K562 (cell line): ENCODE measurements at regions not wholly inside any gene's neighbourhood (a gene's known extent, or its start where the extent isn't known, plus 50 kb on each side); places are given as distances from the start of the nearest gene placed in this dataset.

Source experiments
- ATAC-seq: fragments of 200-7000 bp; cut with Tn5 transposase; 3 replicates; pipeline ENCODE4 v1.9.1; 2020; ENCODE audit warnings: moderate library complexity
- BruUV-seq: library from RNA; stranded (reverse); fragments of 400-500 nt; replicated peaks from 2 replicates; lab custom pipeline; 2021; lab: Mats Ljungman, UMichigan
- CTCF ChIA-PET: fragments of 300-600 bp; formaldehyde crosslinking; extraction: SDS; loops from one replicate; lab custom pipeline; 2021; ENCODE audit warnings: low intra/inter-chr PET ratio; lab: Yijun Ruan, JAX
- POLR2A ChIA-PET: fragments of 300-600, 350-650 bp; sonication (Branson Sonifier 250); formaldehyde crosslinking; extraction: SDS; loops from one replicate; lab custom pipeline; 2021; ENCODE audit warnings: antibody characterized with exemption, inconsistent platforms; lab: Yijun Ruan, JAX
- DNase-seq, 4 experiments: peaks; one replicate each; pipeline versions ENCODE4 v3.0.0 to v3.0.0-alpha.2; 2011 to 2018; ENCODE audit warnings: low spot score in 3 of 4, mixed read lengths in 3 of 4; ENCODE audit errors: extremely low read depth in 1 of 4
- FAIRE-seq: peaks from 2 replicates; lab custom pipeline; 2011; peaks lifted over from hg19 to GRCh38; lab: Jason Lieb, UNC
- H2AFZ ChIP-seq: 2 replicates; pipeline ENCODE4 v1.6.0; 2011; ENCODE audit warnings: low read depth, low read length, control low read depth, inconsistent platforms
- H3K27ac ChIP-seq: fragments of 200-600 bp; 3 replicates; pipeline ENCODE4 v1.8.0; 2011; ENCODE audit warnings: low read depth, mild to moderate bottlenecking, control low read depth, inconsistent platforms, low read length, moderate library complexity, mixed read lengths; ENCODE audit errors: extremely low read depth
- H3K27me3 ChIP-seq, 2 experiments: fragments of 300-600 bp in 1 of 2; 2 replicates in 1 of 2; 3 replicates in 1 of 2; pipeline versions ENCODE4 v1.6.0 to v1.8.0; 2011; ENCODE audit warnings: inconsistent platforms in 2 of 2, low read length in 2 of 2, mild to moderate bottlenecking in 1 of 2, mixed read lengths in 1 of 2, moderate library complexity in 1 of 2; ENCODE audit not compliant: control insufficient read depth in 2 of 2, insufficient read depth in 2 of 2
- H3K36me3 ChIP-seq: fragments of 300-600 bp; 3 replicates; pipeline ENCODE4 v1.8.0; 2011; ENCODE audit warnings: mild to moderate bottlenecking, low read length, inconsistent platforms; ENCODE audit not compliant: control insufficient read depth, insufficient read depth
- H3K4me1 ChIP-seq, 2 experiments: fragments of 200-600 bp in 1 of 2; replicated peaks in 1 of 2; 2 replicates in 1 of 2; 3 replicates in 1 of 2; pipeline versions ENCODE4 v1.5.1 to v1.8.0; 2011; ENCODE audit warnings: inconsistent platforms in 2 of 2, low read length in 2 of 2, mild to moderate bottlenecking in 1 of 2, mixed read lengths in 1 of 2, moderate library complexity in 1 of 2; ENCODE audit not compliant: control insufficient read depth in 2 of 2, insufficient read depth in 2 of 2
- H3K4me2 ChIP-seq: 2 replicates; pipeline ENCODE4 v1.6.1; 2011; ENCODE audit warnings: low read length, control low read depth, inconsistent platforms, mixed read lengths; ENCODE audit not compliant: insufficient read depth
- H3K4me3 ChIP-seq: fragments of 200-600 bp; sonication (generic), shearing (Covaris generic); 2 replicates; pipeline ENCODE4 v1.5.1; 2016; ENCODE audit warnings: control low read depth, inconsistent platforms
- H3K79me2 ChIP-seq: fragments of 200-600 bp; 3 replicates; pipeline ENCODE4 v1.8.0; 2011; ENCODE audit warnings: low read length, inconsistent platforms; ENCODE audit not compliant: control insufficient read depth, insufficient read depth
- H3K9ac ChIP-seq, 2 experiments: 2 replicates each; pipeline versions ENCODE4 v1.6.0 to v1.6.1; 2011; ENCODE audit warnings: low read depth in 2 of 2, low read length in 2 of 2, control low read depth in 1 of 2, inconsistent platforms in 1 of 2, mild to moderate bottlenecking in 1 of 2, mixed read lengths in 1 of 2; ENCODE audit not compliant: insufficient read depth in 1 of 2
- H3K9me1 ChIP-seq: one replicate; pipeline ENCODE4 v1.6.0; 2011; ENCODE audit warnings: inconsistent platforms, mild to moderate bottlenecking, low read length, moderate library complexity; ENCODE audit not compliant: control insufficient read depth, insufficient read depth
- H3K9me3 ChIP-seq: replicated peaks from 2 replicates; pipeline ENCODE4 v1.5.1; 2011; ENCODE audit warnings: low read depth, low read length, inconsistent platforms; ENCODE audit not compliant: control insufficient read depth, insufficient read depth
- H4K20me1 ChIP-seq: replicated peaks from 2 replicates; pipeline ENCODE4 v1.6.1; 2011; ENCODE audit warnings: low read length, inconsistent platforms, mixed read lengths; ENCODE audit not compliant: control insufficient read depth, insufficient read depth
- BMI1 ChIP-seq: fragments of 150-350 bp; IDR thresholded peaks from 2 replicates; pipeline ENCODE4 v1.6.1; 2014; ENCODE audit warnings: low read length
- DDX20 ChIP-seq: fragments of 450-650 bp; IDR thresholded peaks from 2 replicates; pipeline ENCODE4 v1.6.1; 2016; ENCODE audit warnings: missing genetic modification characterization, low read depth, mild to moderate bottlenecking, missing compliant biosample characterization, moderate library complexity
- DPF2 ChIP-seq: fragments of 450-650 bp; IDR thresholded peaks from 2 replicates; pipeline ENCODE4 v1.6.1; 2016
- FOS ChIP-seq: IDR thresholded peaks from 3 replicates; pipeline ENCODE4 v1.6.1; 2011; ENCODE audit not compliant: insufficient read length; ENCODE audit errors: extremely low read depth
- HDAC1 ChIP-seq, 2 experiments: fragments of 450-650 bp; IDR thresholded peaks; 2 replicates each; pipeline ENCODE4 v1.6.1; 2016 to 2017; ENCODE audit warnings: inconsistent platforms in 1 of 2, mild to moderate bottlenecking in 1 of 2, moderate library complexity in 1 of 2
- MCM7 ChIP-seq, 2 experiments: fragments of 450-650 bp; IDR thresholded peaks; 2 replicates each; pipeline ENCODE4 v1.6.1; 2016 to 2018
- NUFIP1 ChIP-seq: fragments of 450-650 bp; IDR thresholded peaks from 2 replicates; pipeline ENCODE4 v1.6.1; 2018; ENCODE audit not compliant: partially characterized antibody
- POU5F1 ChIP-seq: fragments of 150-350 bp; IDR thresholded peaks from 2 replicates; pipeline ENCODE4 v1.6.1; 2014; ENCODE audit warnings: borderline replicate concordance, low read length, low read depth, mild to moderate bottlenecking; ENCODE audit not compliant: partially characterized antibody
- RB1 ChIP-seq: fragments of 450-650 bp; IDR thresholded peaks from 2 replicates; pipeline ENCODE4 v1.6.1; 2017; ENCODE audit warnings: low read depth, mild to moderate bottlenecking
- RBM25 ChIP-seq: fragments of 200-400 bp; formaldehyde crosslinking; IDR thresholded peaks from 2 replicates; pipeline ENCODE4 v1.6.1; 2018; ENCODE audit warnings: low read length, low read depth, moderate library complexity; ENCODE audit not compliant: severe bottlenecking
- ZNF140 ChIP-seq: fragments of 250-450 bp; sonication (Bioruptor Pico); IDR thresholded peaks from 2 replicates; pipeline ENCODE4 v1.8.0; 2021; ENCODE audit warnings: moderate library complexity, mild to moderate bottlenecking, inconsistent platforms
- WGBS: fragments of 100-300 bp; shearing (Covaris generic); methylation state at CpG from one replicate; pipeline ENCODE4 v1.1.6; 2016; ENCODE audit warnings: low coverage, mixed read lengths; ENCODE audit not compliant: insufficient coverage; ENCODE audit errors: missing lambda C conversion rate; 5-methylcytosine and 5-hydroxymethylcytosine counted together
- in situ Hi-C: fragments of 300-500 bp; cut with MboI; formaldehyde crosslinking; loops from 4 replicates; pipeline ENCODE4 v1.15.0; 2018; ENCODE audit warnings: inconsistent platforms, mixed read lengths
- intact Hi-C: fragments of 100-400 bp; cut with micrococcal nuclease; formaldehyde crosslinking; loops from 2 replicates; pipeline ENCODE4 v1.14.2; 2022

- ChIA-PET POLR2A (interaction anchor here (0.6 kb wide), 1 partner anchor 198 kb away, joined by 3 read pairs; no protein-coding TSS in a partner anchor), CTCF (interaction anchor here (0.6 kb wide), 1 partner anchor 355 kb away, joined by 3 read pairs; no protein-coding TSS in a partner anchor)
- intact Hi-C loops (no loop called here), in situ Hi-C loops (no loop called here)
- Histone ChIP-seq H3K9ac (no peak overlapping the region), H3K27ac (no peak overlapping the region), H2AFZ (no peak overlapping the region), H3K4me2 (no peak overlapping the region), H3K36me3 (no peaks in the 10 kb centered on the region), H3K27me3 (no peaks in the 10 kb centered on the region), H3K4me3 (no peak overlapping the region), H3K79me2 (no peaks in the 10 kb centered on the region), H3K9me1 (no peaks in the 10 kb centered on the region), H4K20me1 (no peaks in the 10 kb centered on the region), H3K4me1 (no peaks in the 10 kb centered on the region; a peak in 1 of 5 replicates), H3K9me3 (no peaks in the 10 kb centered on the region)
- FAIRE-seq (no peak), DNase-seq (no peak), ATAC-seq (no peak)
- TF ChIP-seq POU5F1 (no peak), HDAC1 (IDR thresholded peaks at IDR 0.05) (no peak), DDX20 (no peak), RB1 (no peak), RBM25 (no peak), MCM7 (IDR thresholded peaks at IDR 0.05) (no peak), NUFIP1 (no peak), FOS (no peak), DPF2 (no peak), ZNF140 (CRISPR knock-in tag) (no peak), BMI1 (no peak)
- BruUV-seq = no TSS peak
- 0% methylated on average over 4 of the region's 4 CpGs for WGBS
Measured at GRCh38 chr12:25040593-25040992, 91.7 kb upstream of the BCAT1 start.
